Muscle layer of colon (tissue), 2 donors: ENCODE measurements at regions not wholly inside any gene's neighbourhood (a gene's known extent, or its start where the extent isn't known, plus 50 kb on each side); places are given as distances from the start of the nearest gene placed in this dataset.
"Not testable (repeated sequence)": the region's sequence is repeated elsewhere in the genome, so short reads cannot be mapped to it uniquely, and the experiment has no call there.

Source experiments
- H3K27ac ChIP-seq: one replicate; pipeline ENCODE4 v1.7.0; 2013; ENCODE audit warnings: low read depth, mild to moderate bottlenecking, low read length, moderate library complexity
- H3K27me3 ChIP-seq, 2 donors: one replicate each; pipeline ENCODE4 v1.7.0; 2013; ENCODE audit warnings: low read length in 2 of 2, mild to moderate bottlenecking in 2 of 2; ENCODE audit not compliant: insufficient read depth in 2 of 2, control insufficient read depth in 1 of 2
- H3K36me3 ChIP-seq: one replicate; pipeline ENCODE4 v1.7.0; 2013; ENCODE audit warnings: mild to moderate bottlenecking, low read length; ENCODE audit not compliant: insufficient read depth
- H3K4me1 ChIP-seq: one replicate; pipeline ENCODE4 v1.7.0; 2013; ENCODE audit warnings: mild to moderate bottlenecking, low read length; ENCODE audit not compliant: insufficient read depth
- H3K4me3 ChIP-seq, 2 donors: one replicate each; pipeline ENCODE4 v1.7.0; 2013; ENCODE audit warnings: low read length in 2 of 2, low read depth in 1 of 2, mild to moderate bottlenecking in 1 of 2, moderate library complexity in 1 of 2
- H3K9ac ChIP-seq: one replicate; pipeline ENCODE4 v1.7.0; 2013; ENCODE audit warnings: low read length
- H3K9me3 ChIP-seq: one replicate; pipeline ENCODE4 v1.7.0; 2013; ENCODE audit warnings: mild to moderate bottlenecking, low read length
- donor health status: abdominal sarcoma.
- donor health status: Adenocarcinoma of cecum.

DNA sequence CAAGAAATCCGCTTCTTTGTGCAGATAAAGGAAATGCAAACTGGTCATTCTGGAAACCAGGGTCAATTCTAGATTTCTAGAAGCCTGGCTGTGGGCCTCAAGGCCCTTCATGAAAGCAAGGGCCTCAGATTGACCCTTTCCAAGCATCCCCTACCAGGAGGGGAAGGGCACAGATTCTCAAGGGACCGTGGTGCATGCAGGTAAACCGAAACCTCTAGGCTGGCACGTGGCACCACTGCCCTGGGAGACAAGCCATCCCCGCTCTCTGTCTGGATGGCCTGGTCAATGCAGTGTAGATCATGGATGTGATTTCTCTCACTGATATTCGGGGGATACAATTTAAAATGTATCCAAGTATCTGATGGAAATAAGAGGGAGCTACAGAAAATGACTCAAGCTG, 69.4 kb downstream of the TOMM20 start:
- H3K4me3 ChIP-seq = no peak overlapping the region
- H3K9ac ChIP-seq = no peak overlapping the region
- H3K36me3 ChIP-seq = no peaks in the 10 kb centered on the region
- H3K4me1 ChIP-seq = no peaks in the 10 kb centered on the region
- H3K27ac ChIP-seq = no peak overlapping the region
- H3K27me3 ChIP-seq = no peaks in the 10 kb centered on the region
- no peaks in the 10 kb centered on the region for H3K9me3 ChIP-seq

DNA sequence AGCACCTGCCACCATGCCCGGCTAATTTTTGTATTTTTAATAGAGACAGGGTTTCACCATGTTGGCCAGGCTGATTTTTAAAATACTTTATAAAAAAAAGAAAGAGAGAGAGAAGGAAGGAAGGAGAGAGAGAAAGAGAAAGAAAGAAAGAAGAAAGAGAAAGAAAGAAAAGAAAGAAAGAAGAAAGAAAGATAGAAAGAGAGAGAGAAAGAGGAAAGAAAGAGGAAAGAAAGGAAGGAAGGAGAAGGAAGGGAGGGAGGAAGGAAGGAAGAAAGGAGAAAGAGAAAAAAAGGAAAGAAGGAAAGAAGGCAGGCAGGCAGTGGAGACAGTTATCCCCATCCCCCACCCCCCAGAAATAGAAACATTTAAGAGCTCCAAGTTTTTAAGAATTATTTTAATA, 69.9 kb downstream of the TOMM20 start:
- Histone ChIP-seq H3K9ac (no peak overlapping the region), H3K36me3 (no peaks in the 10 kb centered on the region), H3K27me3 (no peaks in the 10 kb centered on the region), H3K9me3 (no peaks in the 10 kb centered on the region), H3K4me3 (no peak overlapping the region), H3K4me1 (no peaks in the 10 kb centered on the region), H3K27ac (no peak overlapping the region)

GRCh38 chr1:235057385-235058306, 71.0 kb downstream of the TOMM20 start:
- H3K36me3 ChIP-seq = no peaks in the 10 kb centered on the region
- H3K9me3 ChIP-seq = no peaks in the 10 kb centered on the region
- no peaks in the 10 kb centered on the region for H3K4me1 ChIP-seq
- no peak overlapping the region for H3K27ac ChIP-seq
- H3K4me3 ChIP-seq = no peak overlapping the region
- H3K9ac ChIP-seq = no peak overlapping the region
- no peaks in the 10 kb centered on the region for H3K27me3 ChIP-seq

DNA sequence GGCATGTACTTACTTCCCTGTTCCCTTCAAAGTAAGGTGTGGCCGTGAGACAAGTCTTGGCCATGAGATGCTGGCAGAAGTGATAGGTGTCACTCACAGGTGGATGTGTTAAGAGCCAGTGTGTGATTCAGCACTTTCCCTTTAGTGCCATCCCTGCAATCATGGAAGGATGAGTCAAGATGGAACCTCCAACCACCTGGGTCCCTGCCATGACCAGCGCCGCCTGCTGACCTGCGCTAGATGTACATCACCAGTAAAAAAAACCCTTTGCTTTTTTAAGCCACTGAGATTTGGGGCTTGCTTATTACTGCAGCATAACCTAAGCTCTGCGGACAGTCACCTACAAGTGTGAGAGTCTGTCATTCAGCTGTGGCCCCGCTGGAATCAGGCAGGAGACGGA, 71.7 kb downstream of the TOMM20 start:
- H3K36me3 ChIP-seq = no peaks in the 10 kb centered on the region
- no peaks in the 10 kb centered on the region for H3K27me3 ChIP-seq
- H3K9ac ChIP-seq = no peak overlapping the region
- no peaks in the 10 kb centered on the region for H3K4me1 ChIP-seq
- H3K4me3 ChIP-seq = no peak overlapping the region
- H3K9me3 ChIP-seq = no peaks in the 10 kb centered on the region
- no peak overlapping the region for H3K27ac ChIP-seq

DNA sequence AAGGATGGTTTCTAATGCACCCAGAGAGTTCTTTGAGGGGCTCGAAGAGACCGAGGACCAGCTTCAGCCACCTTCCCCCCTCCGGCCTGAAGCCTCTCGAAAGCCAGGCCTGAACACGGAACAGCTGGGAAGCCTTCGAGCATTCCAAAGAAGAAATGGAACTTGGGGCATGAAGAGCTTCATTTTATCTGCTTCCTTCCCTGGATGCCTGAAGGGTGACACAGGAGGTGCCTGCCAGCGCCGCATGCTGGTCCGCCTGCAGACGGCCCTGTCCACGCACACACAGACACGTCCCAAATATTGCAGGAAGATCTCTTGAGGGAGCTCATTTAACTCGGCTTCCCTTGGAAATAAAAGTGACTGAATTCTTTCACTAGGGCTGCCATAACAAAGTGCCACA, 73.7 kb downstream of the TOMM20 start:
- H3K27me3 ChIP-seq = no peaks in the 10 kb centered on the region

DNA sequence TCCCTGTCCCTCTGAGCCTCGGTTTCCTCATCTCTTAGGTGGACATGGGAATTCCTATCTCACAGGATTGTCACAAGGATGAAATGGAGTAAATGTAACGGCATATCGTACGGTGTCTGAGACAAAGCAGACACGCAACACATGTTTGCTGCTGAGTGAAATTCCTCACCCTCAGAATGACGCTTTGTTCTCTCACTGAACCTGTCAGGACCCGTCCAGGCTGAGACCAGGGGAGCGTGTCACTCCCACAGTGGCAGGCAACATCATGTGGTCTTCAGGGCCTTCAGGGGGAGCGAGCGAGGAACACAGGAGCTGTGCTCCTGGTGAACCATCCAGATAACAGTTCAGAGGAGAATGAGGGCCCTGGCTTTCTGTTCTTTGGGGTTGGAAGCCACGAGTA, 74.2 kb downstream of the TOMM20 start:
- Histone ChIP-seq H3K4me1 (peaks cover 9% of the 10 kb centered on the region), H3K27me3 (no peaks in the 10 kb centered on the region), H3K4me3 (no peak overlapping the region), H3K27ac (no peak overlapping the region), H3K9me3 (no peaks in the 10 kb centered on the region), H3K36me3 (no peaks in the 10 kb centered on the region), H3K9ac (no peak overlapping the region)

More for the DNA sequence above, 73.7 kb downstream of the TOMM20 start:
- H3K36me3 ChIP-seq = no peaks in the 10 kb centered on the region
- no peak overlapping the region for H3K9ac ChIP-seq
- H3K9me3 ChIP-seq = no peaks in the 10 kb centered on the region
- H3K27ac ChIP-seq = no peak overlapping the region
- H3K4me1 ChIP-seq = peaks cover 5% of the 10 kb centered on the region
- H3K4me3 ChIP-seq = no peak overlapping the region

DNA sequence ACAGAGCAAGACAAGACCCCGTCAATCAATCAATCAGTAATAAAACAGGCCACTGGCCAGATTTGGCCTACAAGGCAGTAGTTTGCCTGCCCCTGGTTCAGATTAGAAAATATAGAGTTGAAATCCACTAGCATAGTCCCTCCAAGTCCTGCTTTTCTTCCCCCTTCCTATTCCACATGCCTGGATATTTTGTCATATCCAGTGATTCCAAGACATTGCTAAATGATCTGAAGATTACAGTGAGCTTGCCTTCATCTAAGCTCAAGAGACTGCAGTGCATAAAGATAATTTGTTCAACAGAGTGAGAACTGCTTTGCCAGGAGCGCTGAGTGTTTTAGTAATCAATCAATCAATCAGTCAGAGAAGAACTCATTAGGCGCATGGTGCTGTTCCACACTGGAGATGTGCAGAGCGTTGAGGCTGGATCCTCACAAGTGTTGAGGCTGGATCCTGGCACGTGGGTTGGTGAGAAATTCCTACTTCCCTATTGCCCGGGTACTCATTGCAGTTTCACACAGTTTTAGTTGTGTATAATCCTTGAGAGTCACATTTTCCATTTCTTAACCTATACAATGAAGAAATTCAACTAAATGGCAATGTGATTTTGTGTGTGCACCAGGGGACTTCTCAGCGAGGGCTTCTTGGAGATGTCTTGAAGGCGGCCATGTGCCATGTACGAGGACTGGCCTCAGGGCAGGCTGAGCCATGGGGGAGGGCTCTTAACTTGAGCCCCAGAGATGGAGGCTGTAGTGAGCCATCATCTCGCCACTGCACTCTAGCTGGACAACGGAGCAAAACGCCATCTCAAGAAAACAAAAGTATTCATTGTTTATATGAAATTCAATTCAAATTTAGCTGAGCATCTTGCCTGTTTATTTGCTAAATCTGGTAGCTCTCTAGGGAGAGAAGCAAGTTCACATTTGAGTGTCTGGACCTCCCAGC, 76.3 kb downstream of the TOMM20 start:
- Histone ChIP-seq H3K4me3 (no peak overlapping the region), H3K4me1 (peaks cover 21% of the 10 kb centered on the region), H3K27ac (no peak overlapping the region), H3K9ac (no peak overlapping the region), H3K27me3 (no peaks in the 10 kb centered on the region), H3K36me3 (no peaks in the 10 kb centered on the region), H3K9me3 (no peaks in the 10 kb centered on the region)

DNA sequence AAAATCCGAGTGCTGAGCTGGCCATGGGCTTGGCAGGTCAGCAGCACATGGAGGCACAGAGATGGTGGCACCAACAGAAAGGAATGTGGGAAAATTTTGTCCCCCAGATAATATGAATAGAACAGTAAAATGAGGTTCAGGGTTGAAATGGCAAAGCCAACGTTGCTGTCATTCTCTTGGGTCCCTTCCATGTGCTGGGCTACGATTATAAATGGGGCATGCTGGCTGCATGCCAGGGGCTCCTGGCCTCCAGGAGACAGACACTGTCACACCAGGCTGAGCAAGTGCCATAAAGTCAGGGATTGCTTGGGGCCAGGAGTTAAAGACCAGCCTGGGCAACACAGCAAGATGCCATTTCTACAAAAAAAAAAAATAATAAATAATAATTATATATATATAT, 77.1 kb downstream of the TOMM20 start:
- Histone ChIP-seq H3K36me3 (no peaks in the 10 kb centered on the region), H3K27me3 (no peaks in the 10 kb centered on the region), H3K4me1 (peaks cover 23% of the 10 kb centered on the region), H3K27ac (no peak overlapping the region), H3K9ac (no peak overlapping the region), H3K4me3 (no peak overlapping the region), H3K9me3 (no peaks in the 10 kb centered on the region)

GRCh38 chr1:235050911-235051360, 77.7 kb downstream of the TOMM20 start:
- no peaks in the 10 kb centered on the region for H3K27me3 ChIP-seq
- no peak overlapping the region for H3K9ac ChIP-seq
- H3K4me1 ChIP-seq = peaks cover 23% of the 10 kb centered on the region
- no peak overlapping the region for H3K4me3 ChIP-seq
- no peak overlapping the region for H3K27ac ChIP-seq
- H3K36me3 ChIP-seq = no peaks in the 10 kb centered on the region
- no peaks in the 10 kb centered on the region for H3K9me3 ChIP-seq

- peak overlapping the region; percentile 93 for H3K27ac ChIP-seq
- H3K9me3 ChIP-seq, H3K9ac ChIP-seq: not testable (repeated sequence)
Observed at GRCh38 chr1:235049716-235050378, 78.8 kb downstream of the TOMM20 start.

DNA sequence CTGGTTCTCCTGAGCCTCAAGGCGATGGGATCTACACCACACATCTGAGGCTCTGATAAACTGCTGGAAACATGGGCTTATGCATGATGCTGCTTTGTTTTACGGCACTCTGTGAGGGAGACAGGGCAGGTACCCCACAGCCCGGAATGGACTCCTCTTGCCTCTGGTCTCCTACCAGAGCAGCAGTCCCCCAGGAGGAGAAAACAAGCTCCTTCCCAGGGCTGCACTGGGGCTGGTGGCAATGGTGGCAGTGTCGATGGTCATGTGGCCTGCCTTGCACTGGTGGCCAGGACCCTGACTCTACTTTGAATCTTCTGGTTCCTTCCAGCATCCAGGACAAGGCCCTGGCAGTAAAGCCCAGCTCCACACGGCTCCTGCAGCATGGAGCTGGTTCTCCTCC, 79.4 kb downstream of the TOMM20 start:
- H3K9me3 ChIP-seq = no peaks in the 10 kb centered on the region
- H3K4me3 ChIP-seq = no peak overlapping the region
- peaks cover 23% of the 10 kb centered on the region for H3K4me1 ChIP-seq
- no peaks in the 10 kb centered on the region for H3K27me3 ChIP-seq
- peak overlapping the region; percentile 93 for H3K27ac ChIP-seq
- no peaks in the 10 kb centered on the region for H3K36me3 ChIP-seq
- no peak overlapping the region for H3K9ac ChIP-seq

More at GRCh38 chr1:235049716-235050378, 78.8 kb downstream of the TOMM20 start:
- not testable (repeated sequence) for H3K27me3 ChIP-seq, H3K4me3 ChIP-seq, H3K36me3 ChIP-seq
- H3K4me1 ChIP-seq = peaks cover 23% of the 10 kb centered on the region
